IMR-90 (cell line): ENCODE measurements at regions not wholly inside any gene's neighbourhood (a gene's known extent, or its start where the extent isn't known, plus 50 kb on each side); places are given as distances from the start of the nearest gene placed in this dataset.

Source experiments
- ATAC-seq: fragments of 200-7000 bp; cut with Tn5 transposase; 2 replicates; pipeline ENCODE4 v1.9.1; 2020; ENCODE audit warnings: low read depth, mild to moderate bottlenecking, moderate library complexity
- BruUV-seq: library from RNA; stranded (reverse); fragments of 400-500 nt; replicated peaks from 2 replicates; lab custom pipeline; 2021; lab: Mats Ljungman, UMichigan
- CTCF ChIA-PET: fragments of 300-600 bp; formaldehyde crosslinking; extraction: SDS; loops from one replicate; lab custom pipeline; 2021; ENCODE audit warnings: antibody characterized with exemption; lab: Yijun Ruan, JAX
- POLR2A ChIA-PET: fragments of 300-600 bp; sonication (Branson Sonifier 250); formaldehyde crosslinking; loops from one replicate; lab custom pipeline; 2022; ENCODE audit warnings: antibody characterized with exemption; ENCODE audit not compliant: unreplicated experiment; lab: Charles Lee
- DNase-seq: peaks from one replicate; pipeline ENCODE4 v3.0.0; 2013
- H2AFZ ChIP-seq: replicated peaks from 2 replicates; pipeline ENCODE3; 2013; ENCODE audit warnings: low read length, mild to moderate bottlenecking; ENCODE audit not compliant: poor library complexity
- H2AK5ac ChIP-seq: 2 replicates; pipeline ENCODE4 v1.6.1; 2013; ENCODE audit warnings: low read depth, low read length, inconsistent platforms
- H2AK9ac ChIP-seq: replicated peaks from 2 replicates; pipeline ENCODE3; 2013; ENCODE audit warnings: mild to moderate bottlenecking, low read depth, low read length, moderate library complexity; ENCODE audit not compliant: poor library complexity
- H2BK120ac ChIP-seq: 2 replicates; pipeline ENCODE4 v1.6.1; 2013; ENCODE audit warnings: low read depth, low read length, inconsistent platforms
- H2BK15ac ChIP-seq: 3 replicates; pipeline ENCODE4 v1.6.1; 2013; ENCODE audit warnings: low read depth, low read length, inconsistent platforms
- H2BK20ac ChIP-seq: 2 replicates; pipeline ENCODE4 v1.6.1; 2013; ENCODE audit warnings: low read depth, mild to moderate bottlenecking, inconsistent platforms, low read length, moderate library complexity
- H2BK5ac ChIP-seq: 2 replicates; pipeline ENCODE4 v1.6.1; 2013; ENCODE audit warnings: mild to moderate bottlenecking, low read depth, low read length, inconsistent platforms; ENCODE audit not compliant: poor library complexity, severe bottlenecking
- H3K14ac ChIP-seq: replicated peaks from 2 replicates; pipeline ENCODE4 v1.6.1; 2013; ENCODE audit warnings: low read depth, low read length, inconsistent platforms
- H3K18ac ChIP-seq: 2 replicates; pipeline ENCODE4 v1.6.1; 2013; ENCODE audit warnings: low read depth, low read length, control low read depth
- H3K23ac ChIP-seq: 2 replicates; pipeline ENCODE4 v1.6.1; 2013; ENCODE audit warnings: low read depth, low read length, inconsistent platforms
- H3K27ac ChIP-seq: 2 replicates; pipeline ENCODE4 v1.5.1; 2013; ENCODE audit warnings: mild to moderate bottlenecking, control low read depth, low read length; ENCODE audit not compliant: insufficient read depth
- H3K27me3 ChIP-seq: 2 replicates; pipeline ENCODE4 v1.6.1; 2013; ENCODE audit warnings: low read length; ENCODE audit not compliant: control insufficient read depth, insufficient read depth
- H3K36me3 ChIP-seq: 2 replicates; pipeline ENCODE4 v1.6.1; 2013; ENCODE audit warnings: low read length, mixed read lengths; ENCODE audit not compliant: control insufficient read depth, insufficient read depth
- H3K4ac ChIP-seq: 2 replicates; pipeline ENCODE4 v1.6.1; 2013; ENCODE audit warnings: low read depth, low read length, inconsistent platforms
- H3K4me1 ChIP-seq: 2 replicates; pipeline ENCODE4 v1.6.1; 2013; ENCODE audit warnings: low read length, mixed read lengths; ENCODE audit not compliant: control insufficient read depth, insufficient read depth
- H3K4me2 ChIP-seq: 2 replicates; pipeline ENCODE4 v1.6.1; 2013; ENCODE audit warnings: low read depth, mild to moderate bottlenecking, control low read depth, low read length, moderate library complexity
- H3K4me3 ChIP-seq: 2 replicates; pipeline ENCODE4 v1.5.1; 2013; ENCODE audit warnings: low read depth, mild to moderate bottlenecking, control low read depth, low read length, moderate library complexity; ENCODE audit not compliant: insufficient read depth
- H3K56ac ChIP-seq: 2 replicates; pipeline ENCODE4 v1.6.1; 2013; ENCODE audit warnings: low read length, inconsistent platforms; ENCODE audit not compliant: insufficient read depth; ENCODE audit errors: extremely low read depth
- H3K79me1 ChIP-seq, 2 experiments: 2 replicates each; pipeline ENCODE4 v1.6.1; 2013; ENCODE audit warnings: low read length in 2 of 2, inconsistent platforms in 1 of 2, low read depth in 1 of 2
- H3K9ac ChIP-seq: 2 replicates; pipeline ENCODE4 v1.6.1; 2013; ENCODE audit warnings: low read depth, low read length, control low read depth
- H3K9me1 ChIP-seq: 2 replicates; pipeline ENCODE4 v1.6.1; 2013; ENCODE audit warnings: low read length, inconsistent platforms; ENCODE audit not compliant: insufficient read depth
- H3K9me3 ChIP-seq: 2 replicates; pipeline ENCODE4 v1.6.1; 2013; ENCODE audit warnings: low read length; ENCODE audit not compliant: control insufficient read depth, insufficient read depth
- H4K20me1 ChIP-seq: 2 replicates; pipeline ENCODE4 v1.6.1; 2013; ENCODE audit warnings: low read length, inconsistent platforms; ENCODE audit not compliant: insufficient read depth
- H4K5ac ChIP-seq: 2 replicates; pipeline ENCODE4 v1.6.1; 2013; ENCODE audit warnings: mild to moderate bottlenecking, low read depth, low read length, control low read depth
- H4K8ac ChIP-seq, 2 experiments: 2 replicates each; pipeline ENCODE4 v1.6.1; 2013; ENCODE audit warnings: low read depth in 2 of 2, low read length in 2 of 2, control low read depth in 1 of 2, inconsistent platforms in 1 of 2
- H4K91ac ChIP-seq: 2 replicates; pipeline ENCODE4 v1.6.1; 2013; ENCODE audit warnings: low read depth, low read length, inconsistent platforms; ENCODE audit not compliant: insufficient read depth
- BHLHE40 ChIP-seq: fragments of 150-350 bp; IDR thresholded peaks from 2 replicates; pipeline ENCODE4 v1.6.1; 2016; ENCODE audit warnings: mild to moderate bottlenecking, low read depth, low read length
- CEBPB ChIP-seq: IDR thresholded peaks from 2 replicates; pipeline ENCODE4 v1.6.1; 2012; ENCODE audit warnings: low read depth, low read length, improper control_type of control experiment
- ELK1 ChIP-seq: fragments of 150-350 bp; IDR thresholded peaks from 2 replicates; pipeline ENCODE4 v1.6.1; 2016; ENCODE audit warnings: low read depth, mild to moderate bottlenecking, low read length, moderate library complexity, borderline replicate concordance
- MAZ ChIP-seq: IDR thresholded peaks from 2 replicates; pipeline ENCODE4 v1.6.1; 2012; ENCODE audit warnings: low read depth, mild to moderate bottlenecking, low read length, improper control_type of control experiment, moderate library complexity, borderline replicate concordance
- RFX5 ChIP-seq: IDR thresholded peaks from 2 replicates; pipeline ENCODE4 v1.8.0; 2012; ENCODE audit warnings: low read depth, mild to moderate bottlenecking, low read length, moderate library complexity
- WGBS, 2 experiments: methylation state at CpG; one replicate each; pipeline versions ENCODE4 v1.1.5 to v1.1.7; 2013; ENCODE audit warnings: missing lambda C conversion rate in 2 of 2; ENCODE audit not compliant: insufficient read length in 1 of 2; ENCODE audit errors: extremely low coverage in 2 of 2; 5-methylcytosine and 5-hydroxymethylcytosine counted together
- dilution Hi-C: fragments of 300-500 bp; cut with HindIII; formaldehyde crosslinking; loops from one replicate; pipeline ENCODE4 v1.14.3; 2018; ENCODE audit warnings: low sequenced_read_pairs; ENCODE audit not compliant: unreplicated experiment
- in situ Hi-C: fragments of 300-500 bp; cut with MboI; formaldehyde crosslinking; loops from 3 replicates; pipeline ENCODE4 v1.14.3; 2019; ENCODE audit warnings: low sequenced_read_pairs, inconsistent platforms, mixed read lengths
- intact Hi-C: fragments of 100-400 bp; cut with micrococcal nuclease; formaldehyde crosslinking; loops from 2 replicates; pipeline ENCODE4 v1.10.0; 2022

- Histone ChIP-seq H3K27me3 (no peaks in the 10 kb centered on the region), H3K4me1 (no peaks in the 10 kb centered on the region; the same call in 1 of the 2 replicates), H3K9ac (no peak overlapping the region), H3K56ac (no peak overlapping the region), H2AFZ (no peak overlapping the region), H3K9me1 (no peaks in the 10 kb centered on the region), H2AK9ac (no peak overlapping the region), H4K91ac (no peak overlapping the region), H3K23ac (no peak overlapping the region), H2BK20ac (no peak overlapping the region), H4K8ac (no peak overlapping the region), H3K18ac (no peak overlapping the region), H2AK5ac (no peak overlapping the region), H3K4ac (no peak overlapping the region), H3K14ac (no peak overlapping the region), H3K79me1 (no peaks in the 10 kb centered on the region), H2BK5ac (no peak overlapping the region), H3K36me3 (no peaks in the 10 kb centered on the region), H3K4me2 (no peak overlapping the region), H3K27ac (no peak overlapping the region), H2BK15ac (no peak overlapping the region), H2BK120ac (no peak overlapping the region), H3K9me3 (peaks cover 2% of the 10 kb centered on the region), H3K4me3 (no peak overlapping the region), H4K20me1 (no peaks in the 10 kb centered on the region), H4K5ac (no peak overlapping the region)
- BruUV-seq: no TSS peak
- no peak for ATAC-seq
- intact Hi-C loops: no loop called here
- CTCF ChIA-PET: no interaction called here
- in situ Hi-C loops: no loop called here
- dilution Hi-C loops: no loop called here
- WGBS, 2 experiments: no CpG with 5 or more reads among the region's 2 CpGs
- DNase-seq: no peak
- TF ChIP-seq RFX5: no peak
- no peak for TF ChIP-seq BHLHE40
- TF ChIP-seq CEBPB: no peak
- TF ChIP-seq MAZ: no peak
- no peak for TF ChIP-seq ELK1
- POLR2A ChIA-PET: interaction anchor here (0.5 to 0.6 kb wide), 2 partner anchors 304 to 645 kb away, joined by 3 to 6 read pairs; no protein-coding TSS in a partner anchor
These were observed 267.6 kb upstream of the PRDM1 start for GRCh38 chr6:105818505-105818904.
